ENCODE measurements at regions not wholly inside any gene's neighbourhood (a gene's known extent, or its start where the extent isn't known, plus 50 kb on each side); places are given as distances from the start of the nearest gene placed in this dataset.

DNA sequence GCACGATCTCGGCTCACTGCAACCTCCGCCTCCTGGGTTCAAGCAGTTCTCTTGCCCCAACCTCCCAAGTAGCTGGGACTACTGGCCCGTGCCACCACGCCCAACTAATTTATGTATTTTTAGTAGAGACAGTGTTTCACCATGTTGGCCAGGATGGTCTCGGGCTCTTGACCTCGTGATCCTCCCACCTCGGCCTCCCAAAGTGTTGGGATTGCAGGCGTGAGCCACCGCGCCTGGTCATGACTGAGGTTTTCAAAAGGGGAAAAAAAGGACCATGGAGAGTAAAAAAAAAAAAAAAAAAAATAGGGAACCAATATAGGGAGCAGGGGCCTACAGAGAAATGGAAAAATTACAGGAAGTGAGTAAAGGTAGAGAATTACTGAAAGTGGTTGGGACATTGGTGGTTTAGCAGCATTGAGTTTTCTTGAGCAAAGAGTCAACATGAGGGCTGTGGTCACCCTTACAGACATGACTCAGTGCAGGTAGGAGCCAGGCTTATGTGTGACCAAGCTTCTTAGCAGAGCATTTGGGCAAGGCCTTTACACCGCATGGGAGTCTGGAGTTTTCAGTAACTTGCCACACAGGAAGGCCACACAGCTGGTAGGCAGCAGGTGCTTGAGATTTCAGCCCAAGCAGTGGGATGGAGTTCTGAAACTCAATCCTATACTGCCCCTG, 447.3 kb downstream of the HS3ST3B1 start:
- peaks cover 1 to 8% of the 10 kb centered on the region in 2 experiments; a peak in 2 of 5 replicates for H3K27me3 ChIP-seq (ENCODE audit: control insufficient read depth in 1 of 2, insufficient read depth in 2 of 2, low read length in 2 of 2)
- H3K4me1 ChIP-seq (ENCODE audit: insufficient read depth, low read length), result 0 out of 2 replicates have a peak, but pooled peaks cover 6% of the 10 kb centered on the region
- FAIRE-seq (no peak), ATAC-seq (no peak), DNase-seq (ENCODE audit: low spot score) (no peak)
- no peak overlapping the region for H2AFZ ChIP-seq (ENCODE audit: low read length)
- no peak overlapping the region for H3K27ac ChIP-seq (ENCODE audit: extremely low read length, insufficient read depth, low read length)
- H3K9me3 ChIP-seq (ENCODE audit: low read length), result no peaks in the 10 kb centered on the region
- H3K36me3 ChIP-seq (replicated peaks in 1 of 2; ENCODE audit: control insufficient read depth in 1 of 2, insufficient read depth in 2 of 2, low read length in 2 of 2), result no peaks in the 10 kb centered on the region
- CTCF ChIA-PET (ENCODE audit: low intra/inter-chr PET ratio, low total read pairs), result no interaction called here
- POLR2A ChIA-PET, result no interaction called here
- no peak overlapping the region for H3K4me2 ChIP-seq (ENCODE audit: low read depth, low read length)
- no peaks in the 10 kb centered on the region for H4K20me1 ChIP-seq (ENCODE audit: insufficient read depth, low read length)
- no TSS peak for BruUV-seq (replicated peaks)
- in situ Hi-C loops (cut with HindIII; ENCODE audit: extremely low pct_ligation_motif_present, low pct_unique_long_range_greater_than_20kb) (no loop called here), intact Hi-C loops (cut with micrococcal nuclease; ENCODE audit: unreplicated experiment) (no loop called here)
- H3K9ac ChIP-seq (ENCODE audit: insufficient read depth, low read depth, low read length), result no peak overlapping the region
- no peaks in the 10 kb centered on the region for H3K79me2 ChIP-seq (ENCODE audit: insufficient read depth, low read length)
- WGBS (ENCODE audit: low lambda C conversion rate), result 75% methylated on average over 11 of the region's 12 CpGs
- no peak overlapping the region for H3K4me3 ChIP-seq (replicated peaks in 1 of 3; ENCODE audit: insufficient read depth in 1 of 3, low read depth in 2 of 3, low read length in 3 of 3)
- TF ChIP-seq ZNF747 (CRISPR knock-in tag; IDR thresholded peaks at IDR 0.05; ENCODE audit: borderline replicate concordance) (no peak), ZNF20 (CRISPR knock-in tag; IDR thresholded peaks at IDR 0.05) (no peak), CBX2 (IDR thresholded peaks at IDR 0.05; ENCODE audit: low read depth, low read length) (no peak), CBX2 (CRISPR knock-in tag; IDR thresholded peaks at IDR 0.05; ENCODE audit: low read depth) (no peak), ADNP (CRISPR knock-in tag; IDR thresholded peaks at IDR 0.05) (no peak), ZNF24 (IDR thresholded peaks at IDR 0.05) (no peak), KDM2A (CRISPR knock-in tag; IDR thresholded peaks at IDR 0.05; ENCODE audit: borderline replicate concordance, low read depth) (no peak), MAF1 (CRISPR knock-in tag; IDR thresholded peaks at IDR 0.05; ENCODE audit: borderline replicate concordance) (no peak)
- TF ChIP-seq, protein P1, sequence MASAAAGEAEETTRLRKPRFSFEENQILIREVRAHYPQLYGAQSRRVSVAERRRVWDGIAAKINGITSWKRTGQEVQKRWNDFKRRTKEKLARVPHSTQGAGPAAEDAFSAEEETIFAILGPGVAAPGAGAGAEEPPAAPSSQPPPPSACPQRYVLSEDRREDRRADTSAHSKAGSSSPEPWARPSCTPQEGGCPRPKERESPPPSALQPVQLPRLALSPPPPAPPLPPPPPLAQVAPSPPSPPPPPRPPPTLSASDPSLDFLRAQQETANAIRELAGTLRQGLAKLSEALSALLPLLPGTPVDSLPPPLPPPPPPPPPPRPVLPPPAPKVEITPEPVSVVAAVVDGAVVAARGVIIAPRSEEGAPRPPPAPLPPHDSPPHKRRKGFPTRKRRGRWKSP (CRISPR knock-in tag; IDR thresholded peaks at IDR 0.05), result no peak
- TF ChIP-seq, protein P2, sequence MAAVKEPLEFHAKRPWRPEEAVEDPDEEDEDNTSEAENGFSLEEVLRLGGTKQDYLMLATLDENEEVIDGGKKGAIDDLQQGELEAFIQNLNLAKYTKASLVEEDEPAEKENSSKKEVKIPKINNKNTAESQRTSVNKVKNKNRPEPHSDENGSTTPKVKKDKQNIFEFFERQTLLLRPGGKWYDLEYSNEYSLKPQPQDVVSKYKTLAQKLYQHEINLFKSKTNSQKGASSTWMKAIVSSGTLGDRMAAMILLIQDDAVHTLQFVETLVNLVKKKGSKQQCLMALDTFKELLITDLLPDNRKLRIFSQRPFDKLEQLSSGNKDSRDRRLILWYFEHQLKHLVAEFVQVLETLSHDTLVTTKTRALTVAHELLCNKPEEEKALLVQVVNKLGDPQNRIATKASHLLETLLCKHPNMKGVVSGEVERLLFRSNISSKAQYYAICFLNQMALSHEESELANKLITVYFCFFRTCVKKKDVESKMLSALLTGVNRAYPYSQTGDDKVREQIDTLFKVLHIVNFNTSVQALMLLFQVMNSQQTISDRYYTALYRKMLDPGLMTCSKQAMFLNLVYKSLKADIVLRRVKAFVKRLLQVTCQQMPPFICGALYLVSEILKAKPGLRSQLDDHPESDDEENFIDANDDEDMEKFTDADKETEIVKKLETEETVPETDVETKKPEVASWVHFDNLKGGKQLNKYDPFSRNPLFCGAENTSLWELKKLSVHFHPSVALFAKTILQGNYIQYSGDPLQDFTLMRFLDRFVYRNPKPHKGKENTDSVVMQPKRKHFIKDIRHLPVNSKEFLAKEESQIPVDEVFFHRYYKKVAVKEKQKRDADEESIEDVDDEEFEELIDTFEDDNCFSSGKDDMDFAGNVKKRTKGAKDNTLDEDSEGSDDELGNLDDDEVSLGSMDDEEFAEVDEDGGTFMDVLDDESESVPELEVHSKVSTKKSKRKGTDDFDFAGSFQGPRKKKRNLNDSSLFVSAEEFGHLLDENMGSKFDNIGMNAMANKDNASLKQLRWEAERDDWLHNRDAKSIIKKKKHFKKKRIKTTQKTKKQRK (IDR thresholded peaks at IDR 0.05; ENCODE audit: low read length), result no peak
- TF ChIP-seq, protein P3, sequence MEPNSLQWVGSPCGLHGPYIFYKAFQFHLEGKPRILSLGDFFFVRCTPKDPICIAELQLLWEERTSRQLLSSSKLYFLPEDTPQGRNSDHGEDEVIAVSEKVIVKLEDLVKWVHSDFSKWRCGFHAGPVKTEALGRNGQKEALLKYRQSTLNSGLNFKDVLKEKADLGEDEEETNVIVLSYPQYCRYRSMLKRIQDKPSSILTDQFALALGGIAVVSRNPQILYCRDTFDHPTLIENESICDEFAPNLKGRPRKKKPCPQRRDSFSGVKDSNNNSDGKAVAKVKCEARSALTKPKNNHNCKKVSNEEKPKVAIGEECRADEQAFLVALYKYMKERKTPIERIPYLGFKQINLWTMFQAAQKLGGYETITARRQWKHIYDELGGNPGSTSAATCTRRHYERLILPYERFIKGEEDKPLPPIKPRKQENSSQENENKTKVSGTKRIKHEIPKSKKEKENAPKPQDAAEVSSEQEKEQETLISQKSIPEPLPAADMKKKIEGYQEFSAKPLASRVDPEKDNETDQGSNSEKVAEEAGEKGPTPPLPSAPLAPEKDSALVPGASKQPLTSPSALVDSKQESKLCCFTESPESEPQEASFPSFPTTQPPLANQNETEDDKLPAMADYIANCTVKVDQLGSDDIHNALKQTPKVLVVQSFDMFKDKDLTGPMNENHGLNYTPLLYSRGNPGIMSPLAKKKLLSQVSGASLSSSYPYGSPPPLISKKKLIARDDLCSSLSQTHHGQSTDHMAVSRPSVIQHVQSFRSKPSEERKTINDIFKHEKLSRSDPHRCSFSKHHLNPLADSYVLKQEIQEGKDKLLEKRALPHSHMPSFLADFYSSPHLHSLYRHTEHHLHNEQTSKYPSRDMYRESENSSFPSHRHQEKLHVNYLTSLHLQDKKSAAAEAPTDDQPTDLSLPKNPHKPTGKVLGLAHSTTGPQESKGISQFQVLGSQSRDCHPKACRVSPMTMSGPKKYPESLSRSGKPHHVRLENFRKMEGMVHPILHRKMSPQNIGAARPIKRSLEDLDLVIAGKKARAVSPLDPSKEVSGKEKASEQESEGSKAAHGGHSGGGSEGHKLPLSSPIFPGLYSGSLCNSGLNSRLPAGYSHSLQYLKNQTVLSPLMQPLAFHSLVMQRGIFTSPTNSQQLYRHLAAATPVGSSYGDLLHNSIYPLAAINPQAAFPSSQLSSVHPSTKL (CRISPR knock-in tag; IDR thresholded peaks at IDR 0.05), result no peak
- TF ChIP-seq, protein P4, sequence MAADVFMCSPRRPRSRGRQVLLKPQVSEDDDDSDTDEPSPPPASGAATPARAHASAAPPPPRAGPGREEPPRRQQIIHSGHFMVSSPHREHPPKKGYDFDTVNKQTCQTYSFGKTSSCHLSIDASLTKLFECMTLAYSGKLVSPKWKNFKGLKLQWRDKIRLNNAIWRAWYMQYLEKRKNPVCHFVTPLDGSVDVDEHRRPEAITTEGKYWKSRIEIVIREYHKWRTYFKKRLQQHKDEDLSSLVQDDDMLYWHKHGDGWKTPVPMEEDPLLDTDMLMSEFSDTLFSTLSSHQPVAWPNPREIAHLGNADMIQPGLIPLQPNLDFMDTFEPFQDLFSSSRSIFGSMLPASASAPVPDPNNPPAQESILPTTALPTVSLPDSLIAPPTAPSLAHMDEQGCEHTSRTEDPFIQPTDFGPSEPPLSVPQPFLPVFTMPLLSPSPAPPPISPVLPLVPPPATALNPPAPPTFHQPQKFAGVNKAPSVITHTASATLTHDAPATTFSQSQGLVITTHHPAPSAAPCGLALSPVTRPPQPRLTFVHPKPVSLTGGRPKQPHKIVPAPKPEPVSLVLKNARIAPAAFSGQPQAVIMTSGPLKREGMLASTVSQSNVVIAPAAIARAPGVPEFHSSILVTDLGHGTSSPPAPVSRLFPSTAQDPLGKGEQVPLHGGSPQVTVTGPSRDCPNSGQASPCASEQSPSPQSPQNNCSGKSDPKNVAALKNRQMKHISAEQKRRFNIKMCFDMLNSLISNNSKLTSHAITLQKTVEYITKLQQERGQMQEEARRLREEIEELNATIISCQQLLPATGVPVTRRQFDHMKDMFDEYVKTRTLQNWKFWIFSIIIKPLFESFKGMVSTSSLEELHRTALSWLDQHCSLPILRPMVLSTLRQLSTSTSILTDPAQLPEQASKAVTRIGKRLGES (CRISPR knock-in tag; IDR thresholded peaks at IDR 0.05; ENCODE audit: borderline replicate concordance), result no peak
- TF ChIP-seq, protein P5, sequence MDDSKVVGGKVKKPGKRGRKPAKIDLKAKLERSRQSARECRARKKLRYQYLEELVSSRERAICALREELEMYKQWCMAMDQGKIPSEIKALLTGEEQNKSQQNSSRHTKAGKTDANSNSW (CRISPR knock-in tag; IDR thresholded peaks at IDR 0.05; ENCODE audit: borderline replicate concordance), result no peak

Data from HepG2 (cell line).